ENCODE measurements at regions not wholly inside any gene's neighbourhood (a gene's known extent, or its start where the extent isn't known, plus 50 kb on each side); places are given as distances from the start of the nearest gene placed in this dataset.
"Not testable (repeated sequence)": the region's sequence is repeated elsewhere in the genome, so short reads cannot be mapped to it uniquely, and the experiment has no call there.

- no peak for DNase-seq (ENCODE audit: low read depth in 2 of 2)
Measured at GRCh38 chr4:158122501-158122900, 50.3 kb downstream of the GASK1B start.

DNA sequence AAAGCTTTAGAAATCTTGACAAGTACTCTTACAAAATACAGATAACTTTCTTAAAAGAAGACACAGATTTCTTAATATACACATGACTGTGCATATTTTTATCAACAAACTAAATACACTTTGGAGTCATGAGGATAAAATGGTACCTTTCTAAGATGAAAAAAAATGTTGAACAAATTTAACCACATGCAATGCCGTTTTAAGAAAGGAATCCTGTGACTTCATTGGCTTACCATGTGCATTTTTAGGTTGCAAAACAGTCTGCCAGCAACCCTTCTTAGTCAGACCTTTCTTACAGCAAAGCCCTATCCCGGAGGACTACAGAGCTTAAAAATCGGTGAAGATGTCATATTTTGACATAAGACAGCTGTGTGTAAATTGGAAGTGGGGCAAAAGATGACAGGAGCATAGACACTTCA is 51.7 kb downstream of the GASK1B start:
- no peak for DNase-seq (ENCODE audit: low read depth in 2 of 2)

DNA sequence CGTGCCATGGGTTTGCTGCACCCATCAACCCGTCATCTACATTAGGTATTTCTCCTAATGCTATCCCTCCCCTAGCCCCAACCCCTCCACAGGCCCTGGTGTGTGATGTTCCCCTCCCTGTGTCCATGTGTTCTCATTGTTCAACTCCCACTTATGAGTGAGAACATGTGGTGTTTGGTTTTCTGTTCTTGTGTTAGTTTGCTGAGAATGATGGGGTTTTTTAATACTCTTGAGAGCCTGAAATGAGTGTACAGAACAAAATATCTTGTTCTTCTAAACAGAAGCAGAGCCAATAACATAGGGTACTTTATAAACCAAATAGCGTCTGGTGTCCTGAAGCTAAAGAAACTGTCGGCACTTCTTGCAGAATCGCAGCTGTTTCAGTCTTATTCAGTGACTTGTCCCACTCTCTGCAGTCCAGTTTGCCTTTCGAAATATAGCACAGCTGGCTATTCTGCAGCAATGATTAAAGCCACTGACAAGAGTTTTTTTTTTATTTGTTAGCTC is 52.1 kb downstream of the GASK1B start:
- DNase-seq (ENCODE audit: low read depth in 2 of 2): not testable (repeated sequence)

DNA sequence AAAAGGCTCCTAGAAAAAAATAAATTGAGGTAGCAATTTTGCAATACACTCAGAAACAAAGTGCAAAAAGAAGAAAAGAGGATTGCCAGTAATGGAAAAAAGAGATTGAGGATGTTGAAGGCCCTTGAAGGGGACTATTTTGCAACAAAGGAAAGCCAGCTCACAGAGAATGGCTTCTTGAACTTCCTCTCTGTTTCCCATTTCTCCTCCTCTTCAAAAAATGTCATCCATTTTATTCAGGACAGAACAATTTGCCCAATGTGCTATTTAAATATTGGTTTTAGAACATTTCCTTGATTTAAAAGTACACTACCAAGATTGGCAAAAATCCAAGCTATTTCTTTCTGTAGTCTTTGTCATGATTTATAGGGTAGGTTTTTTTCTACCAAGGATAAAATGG is 60.2 kb downstream of the GASK1B start:
- DNase-seq (ENCODE audit: low read depth in 2 of 2): no peak

- no peak for DNase-seq (ENCODE audit: low read depth in 2 of 2)
Measured at GRCh38 chr4:158111241-158111640, 61.6 kb downstream of the GASK1B start.

DNA sequence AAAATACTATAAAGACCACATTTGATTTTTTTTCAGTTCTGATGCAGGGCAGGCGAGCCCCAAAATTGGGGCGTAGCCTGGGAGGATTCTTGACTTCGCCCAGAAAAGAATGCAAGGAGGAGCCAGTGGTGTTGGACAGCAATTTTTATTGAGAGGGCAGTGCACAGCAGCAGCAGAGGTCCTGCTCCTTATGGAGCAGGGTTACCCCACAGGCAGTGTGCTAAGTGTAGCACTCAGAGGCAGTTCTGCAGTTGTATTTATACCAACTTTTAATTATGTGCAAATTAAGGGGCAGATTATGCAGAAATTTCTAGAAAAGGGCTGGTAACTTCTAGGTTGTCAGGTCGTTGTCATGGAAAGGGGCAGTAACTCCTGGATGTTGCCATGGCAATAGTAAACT is 69.9 kb downstream of the GASK1B start:
- DNase-seq (ENCODE audit: low read depth in 2 of 2): no peak

DNA sequence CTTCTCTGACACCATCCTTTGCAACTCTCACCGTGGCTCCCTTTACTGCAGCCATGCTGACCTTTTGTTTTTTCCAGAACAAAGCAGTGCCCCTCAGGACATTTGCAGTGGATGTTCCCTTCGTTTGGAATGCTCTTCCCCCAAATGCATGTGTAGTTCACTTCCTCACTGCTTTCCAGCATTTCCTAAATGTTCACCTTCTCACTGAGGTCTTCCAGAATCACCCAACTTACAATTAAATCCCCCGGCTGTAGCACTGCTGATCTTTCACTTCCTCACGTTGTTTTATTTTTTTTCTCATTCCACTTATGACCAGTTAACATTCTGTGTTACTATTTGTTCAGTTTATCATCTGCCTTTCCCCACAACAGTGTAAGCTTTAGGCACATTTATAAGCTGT is 73.1 kb downstream of the GASK1B start:
- no peak for DNase-seq (ENCODE audit: low read depth in 2 of 2)

DNA sequence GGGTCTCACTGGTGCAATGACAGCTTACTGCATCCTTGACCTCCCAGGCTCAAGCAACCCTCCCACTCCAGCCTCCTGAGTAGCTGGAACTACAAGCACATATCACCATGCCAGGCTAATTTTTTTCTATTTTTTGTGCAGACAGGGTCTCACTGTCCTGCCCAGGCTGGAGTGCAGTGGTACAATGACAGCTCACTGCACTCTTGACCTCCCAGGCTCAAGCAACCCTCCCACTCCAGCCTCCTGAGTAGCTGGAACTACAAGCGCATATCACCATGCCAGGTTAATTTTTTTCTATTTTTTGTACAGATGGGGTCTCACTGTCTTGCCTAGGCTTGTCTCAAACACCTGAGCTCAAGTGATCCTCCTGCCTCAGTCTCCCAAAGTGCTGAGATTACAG is 74.0 kb downstream of the GASK1B start:
- DNase-seq (ENCODE audit: low read depth in 2 of 2): no peak

DNA sequence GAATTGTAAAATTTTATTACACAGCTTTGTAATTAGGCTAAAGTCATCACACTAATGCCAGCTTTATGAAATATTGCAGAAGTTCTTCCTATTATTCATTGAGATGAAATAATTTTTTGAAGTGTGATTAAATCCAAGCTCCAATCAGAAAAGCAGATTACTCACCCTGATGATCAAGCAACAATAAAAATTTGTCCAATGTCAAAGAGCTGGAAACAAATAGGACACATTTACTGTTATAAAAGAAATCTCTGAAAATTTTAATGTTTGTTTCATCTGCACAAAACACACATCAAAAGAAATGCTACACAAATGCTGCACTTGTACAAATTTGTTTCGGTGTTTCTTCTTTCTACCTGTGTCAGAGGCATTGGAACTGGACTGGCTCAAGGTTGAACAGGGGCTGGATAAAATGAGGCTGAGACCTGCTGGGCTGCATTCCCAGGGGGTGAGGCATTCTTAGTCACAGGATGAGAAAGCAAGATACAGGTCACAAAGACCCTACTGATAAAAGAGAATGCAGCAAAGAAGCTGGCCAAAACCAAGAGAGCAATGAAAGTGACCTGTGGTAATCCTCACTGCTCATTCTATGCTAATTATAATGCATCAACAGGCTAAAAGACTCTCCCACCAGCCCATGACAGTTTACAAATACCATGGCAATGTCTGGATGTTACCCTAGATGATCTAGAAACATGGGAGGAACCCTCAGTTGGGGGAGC is 78.3 kb downstream of the GASK1B start:
- DNase-seq (ENCODE audit: low read depth in 2 of 2): no peak

GRCh38 chr4:158090323-158090722 is 82.5 kb downstream of the GASK1B start:
- DNase-seq (ENCODE audit: low read depth in 2 of 2): no peak

- DNase-seq (ENCODE audit: low read depth in 2 of 2): not testable (repeated sequence)
Measured at GRCh38 chr4:158089897-158090296, 82.9 kb downstream of the GASK1B start.

- no peak for DNase-seq (ENCODE audit: low read depth in 2 of 2)
Measured at GRCh38 chr4:158080354-158080753, 92.5 kb downstream of the GASK1B start.

DNA sequence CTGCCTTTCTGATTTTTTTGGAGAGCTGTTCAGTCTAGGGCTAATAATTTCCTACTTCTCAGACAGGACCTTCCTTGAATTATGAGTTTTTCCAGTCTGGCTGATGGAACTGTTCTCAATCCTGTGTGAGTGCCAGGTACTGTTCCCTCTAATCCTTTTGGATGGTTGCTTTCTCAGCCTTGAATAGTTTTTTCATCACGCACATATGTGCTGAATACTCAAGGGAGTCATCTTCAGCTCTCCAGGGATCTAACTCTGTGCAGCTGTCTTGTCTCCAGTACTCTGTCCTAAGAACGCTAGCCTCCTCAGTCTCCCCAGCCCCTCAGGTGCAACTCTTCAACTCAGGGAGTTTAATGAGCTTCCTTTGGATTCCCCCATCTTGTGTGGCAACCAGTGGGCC is 93.2 kb downstream of the GASK1B start:
- DNase-seq (ENCODE audit: low read depth in 2 of 2): no peak

DNA sequence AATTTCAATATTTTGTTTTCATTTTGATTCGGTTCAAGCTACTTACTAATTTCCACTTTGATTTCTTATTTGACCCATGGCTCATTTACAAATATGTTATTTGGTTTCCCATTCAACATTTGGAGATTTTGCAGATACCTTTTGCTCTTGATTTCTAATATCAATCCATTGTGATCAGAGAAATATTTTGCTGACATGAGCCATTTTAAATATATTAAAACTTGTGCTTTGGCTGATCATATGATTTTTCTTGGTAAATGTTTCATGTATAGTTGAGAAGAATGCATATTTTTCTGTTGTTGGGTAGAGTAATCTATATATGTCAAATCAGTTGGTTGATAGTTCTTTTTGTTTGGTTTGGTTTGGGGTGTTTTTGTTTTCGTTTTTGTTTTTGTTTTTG is 95.0 kb downstream of the GASK1B start:
- DNase-seq (ENCODE audit: low read depth in 2 of 2): no peak

DNA sequence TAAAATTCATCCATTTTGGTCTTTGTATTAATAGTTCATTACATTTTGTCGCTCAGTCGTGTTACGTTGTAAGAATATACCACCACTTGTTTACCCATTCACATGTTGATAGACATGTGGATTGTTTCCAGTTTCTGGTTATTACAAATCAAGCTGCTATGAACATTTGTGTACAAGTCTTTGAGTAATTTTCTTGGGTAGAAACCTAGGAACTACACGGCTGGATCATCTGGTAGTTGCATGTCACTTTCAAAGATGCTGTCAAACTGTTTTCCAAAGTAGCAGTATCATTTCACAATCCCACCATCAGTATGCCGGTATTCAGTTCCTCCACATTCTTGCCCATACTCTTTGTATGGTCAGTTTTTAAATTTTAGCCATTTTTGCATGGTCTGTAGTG is 98.0 kb downstream of the GASK1B start:
- no peak for DNase-seq (ENCODE audit: low read depth in 2 of 2)

DNA sequence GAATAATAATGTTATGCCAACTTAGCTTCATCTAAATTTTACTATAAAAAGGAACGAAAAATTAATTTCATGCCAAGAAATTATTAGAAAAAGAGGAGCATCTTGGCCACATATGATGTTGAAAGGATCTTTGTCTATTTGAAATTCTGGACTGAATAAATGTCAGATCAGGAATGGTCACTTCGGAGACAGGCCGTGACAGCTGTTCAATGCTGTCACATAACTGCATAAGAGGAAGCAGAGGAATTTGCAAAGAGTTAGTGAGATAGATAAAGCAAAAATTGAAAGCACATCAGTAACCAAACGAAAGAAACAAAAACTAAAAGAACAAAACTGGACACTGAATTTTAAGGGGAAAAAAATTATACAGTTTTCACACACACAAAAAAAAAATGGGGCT is 100.9 kb downstream of the GASK1B start:
- DNase-seq (ENCODE audit: low read depth in 2 of 2): no peak

GRCh38 chr4:158068068-158068467 is 104.8 kb downstream of the GASK1B start:
- no peak for DNase-seq (ENCODE audit: low read depth in 2 of 2)

DNA sequence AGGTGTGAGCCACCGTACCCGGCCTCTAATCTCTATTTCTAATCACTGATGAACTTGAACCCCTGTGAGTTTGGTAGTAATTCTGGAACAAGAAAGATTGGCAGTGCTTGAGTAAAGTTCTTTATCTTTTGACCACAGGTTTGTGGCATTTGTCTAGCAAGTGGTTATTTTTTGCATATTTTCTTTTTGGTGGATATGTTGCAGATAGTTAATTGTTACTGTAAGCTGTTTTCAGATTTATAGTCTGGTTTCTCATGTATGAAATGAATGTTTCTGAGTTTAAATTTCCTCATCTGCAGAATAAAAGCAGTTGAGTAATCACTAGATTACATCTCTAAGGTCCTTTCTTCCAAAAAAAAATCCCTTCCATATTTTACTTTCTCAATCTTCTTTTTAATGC is 105.2 kb downstream of the GASK1B start:
- DNase-seq (ENCODE audit: low read depth in 2 of 2): no peak

GRCh38 chr4:158065603-158066002 is 107.2 kb downstream of the GASK1B start:
- DNase-seq (ENCODE audit: low read depth in 2 of 2): no peak

DNA sequence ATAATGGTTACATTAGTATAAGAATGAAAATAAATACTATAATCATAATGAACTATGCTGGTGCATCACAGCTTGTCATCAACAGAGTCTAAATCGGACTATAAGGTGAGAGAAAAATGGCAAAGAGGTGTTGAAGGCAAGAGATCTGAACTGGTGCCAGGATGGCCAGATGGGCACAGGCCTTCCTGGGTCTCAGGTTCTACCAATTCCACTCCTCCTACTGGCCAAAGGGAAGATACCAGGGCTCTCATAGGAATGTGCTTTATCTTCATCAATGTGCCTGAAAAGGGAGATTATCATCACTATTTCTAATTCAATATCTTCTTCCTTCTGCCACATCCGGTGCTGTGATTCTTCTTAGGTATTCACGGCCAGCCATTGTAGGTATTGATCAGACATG is 107.6 kb downstream of the GASK1B start:
- no peak for DNase-seq (ENCODE audit: low read depth in 2 of 2)

GRCh38 chr4:158056689-158057245 is 116.1 kb downstream of the GASK1B start:
- no peak for DNase-seq (ENCODE audit: low read depth in 2 of 2)

DNA sequence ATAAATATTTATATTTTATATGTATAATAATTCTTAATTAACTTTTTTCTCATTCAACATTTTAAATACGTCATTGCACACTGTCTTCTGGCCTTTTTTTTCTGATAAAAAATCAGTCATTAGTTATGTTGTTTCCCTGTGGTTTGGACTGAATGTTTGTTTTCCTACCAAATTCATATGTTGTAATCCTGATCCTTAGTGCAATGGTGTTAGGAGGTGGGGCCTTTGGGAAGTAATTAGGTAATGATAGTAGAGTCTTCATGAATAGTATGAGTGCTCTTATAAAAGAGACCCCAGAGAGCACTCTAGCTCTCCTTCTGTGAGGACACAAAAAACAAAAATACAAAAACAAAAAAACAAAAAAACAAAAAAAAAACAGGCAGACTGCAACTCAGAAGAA is 117.2 kb downstream of the GASK1B start:
- no peak for DNase-seq (ENCODE audit: low read depth in 2 of 2)

DNA sequence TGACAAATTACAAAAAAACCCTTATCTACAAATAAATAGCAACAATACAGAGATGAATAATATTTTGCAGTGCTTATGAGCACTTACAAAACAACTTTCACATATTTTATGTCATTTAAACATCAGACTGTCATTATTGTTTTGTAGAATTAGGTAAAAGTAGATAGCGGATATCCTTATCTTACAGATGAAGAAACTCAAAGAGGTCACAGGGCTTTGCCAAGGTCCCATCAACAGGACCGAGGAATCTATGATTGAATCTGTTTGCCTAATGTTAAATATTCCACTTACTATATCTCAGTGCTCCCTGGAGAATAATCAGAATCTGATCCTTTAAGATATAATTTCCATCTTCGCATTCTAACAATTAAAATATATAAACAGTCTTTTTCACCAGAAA is 119.0 kb downstream of the GASK1B start:
- no peak for DNase-seq (ENCODE audit: low read depth in 2 of 2)

GRCh38 chr4:158053086-158053485 is 119.7 kb downstream of the GASK1B start:
- DNase-seq (ENCODE audit: low read depth in 2 of 2): no peak
